SK-N-MC (cell line): ENCODE measurements at regions not wholly inside any gene's neighbourhood (a gene's known extent, or its start where the extent isn't known, plus 50 kb on each side); places are given as distances from the start of the nearest gene placed in this dataset.

Experiments
- DNase-seq: peaks from one replicate; pipeline ENCODE4 v3.0.0-alpha.2; 2011; ENCODE audit warnings: low read depth, low spot score
- H3K27ac ChIP-seq: fragments of 200-600 bp; sonication (generic); 2 replicates; pipeline ENCODE4 v1.5.1; 2016; ENCODE audit warnings: mixed run types
- H3K36me3 ChIP-seq: fragments of 200-600 bp; sonication (generic); 2 replicates; pipeline ENCODE4 v1.6.1; 2017; ENCODE audit warnings: antibody characterized with exemption, low read length, mixed read lengths; ENCODE audit not compliant: insufficient read depth
- H3K4me3 ChIP-seq: fragments of 200-600 bp; sonication (generic); 2 replicates; pipeline ENCODE4 v1.5.1; 2016
- H3K9ac ChIP-seq: fragments of 200-600 bp; sonication (generic); 2 replicates; pipeline ENCODE4 v1.8.0; 2017; ENCODE audit warnings: mixed run types, mixed read lengths; ENCODE audit not compliant: insufficient read length
- H3K9me3 ChIP-seq: fragments of 200-600 bp; sonication (generic); 2 replicates; pipeline ENCODE4 v1.6.1; 2017; ENCODE audit warnings: low read depth, mild to moderate bottlenecking, antibody characterized with exemption, low read length, moderate library complexity, mixed read lengths
- EZH2 ChIP-seq: fragments of 200-600 bp; sonication (generic); IDR thresholded peaks from one replicate; pipeline ENCODE4 v1.6.1; 2017; ENCODE audit warnings: antibody characterized with exemption
- FOXP2 ChIP-seq: optimal IDR thresholded peaks from 2 replicates; pipeline ENCODE3; 2011; ENCODE audit warnings: mild to moderate bottlenecking, moderate library complexity; ENCODE audit not compliant: insufficient read depth; ENCODE audit errors: extremely low read length, control extremely low read depth
- POLR2AphosphoS5 ChIP-seq: IDR thresholded peaks from 2 replicates; pipeline ENCODE4 v1.6.1; 2012; ENCODE audit warnings: mild to moderate bottlenecking, low read depth, low read length, borderline replicate concordance

- Histone ChIP-seq H3K9me3 (no peaks in the 10 kb centered on the region), H3K4me3 (no peak overlapping the region), H3K9ac (no peak overlapping the region), H3K27ac (no peak overlapping the region), H3K36me3 (no peaks in the 10 kb centered on the region)
- TF ChIP-seq FOXP2 (no peak), POLR2AphosphoS5 (no peak), EZH2 (no peak)
- no peak for DNase-seq
Measured at GRCh38 chr2:118222672-118223421, 134.6 kb downstream of the INSIG2 start.

- TF ChIP-seq POLR2AphosphoS5 (no peak), FOXP2 (no peak), EZH2 (no peak)
- H3K9me3 ChIP-seq, result no peaks in the 10 kb centered on the region
Measured at GRCh38 chr2:118222273-118222594, 134.0 kb downstream of the INSIG2 start.

GRCh38 chr2:118221536-118222272 is 133.4 kb downstream of the INSIG2 start:
- Histone ChIP-seq H3K9me3 (no peaks in the 10 kb centered on the region), H3K9ac (no peak overlapping the region), H3K36me3 (no peaks in the 10 kb centered on the region), H3K4me3 (no peak overlapping the region), H3K27ac (no peak overlapping the region)
- DNase-seq, result peak; percentile 35
- TF ChIP-seq EZH2, result no peak
- no peak for TF ChIP-seq POLR2AphosphoS5
- TF ChIP-seq FOXP2, result no peak

More at GRCh38 chr2:118222273-118222594, 134.0 kb downstream of the INSIG2 start:
- no peak overlapping the region for H3K4me3 ChIP-seq
- H3K36me3 ChIP-seq, result no peaks in the 10 kb centered on the region
- H3K27ac ChIP-seq, result no peak overlapping the region
- no peak for DNase-seq
- no peak overlapping the region for H3K9ac ChIP-seq

GRCh38 chr2:118219611-118220010 is 131.3 kb downstream of the INSIG2 start:
- TF ChIP-seq POLR2AphosphoS5 (no peak), EZH2 (no peak), FOXP2 (no peak)

GRCh38 chr2:118216224-118216623 is 128.0 kb downstream of the INSIG2 start:
- no peaks in the 10 kb centered on the region for H3K36me3 ChIP-seq
- no peak overlapping the region for H3K4me3 ChIP-seq
- H3K9ac ChIP-seq, result no peak overlapping the region
- no peak for TF ChIP-seq POLR2AphosphoS5
- no peak for DNase-seq
- H3K9me3 ChIP-seq, result no peaks in the 10 kb centered on the region
- no peak overlapping the region for H3K27ac ChIP-seq

More at GRCh38 chr2:118219611-118220010, 131.3 kb downstream of the INSIG2 start:
- Histone ChIP-seq H3K4me3 (no peak overlapping the region), H3K9me3 (no peaks in the 10 kb centered on the region), H3K36me3 (no peaks in the 10 kb centered on the region), H3K27ac (no peak overlapping the region), H3K9ac (no peak overlapping the region)
- DNase-seq, result no peak

GRCh38 chr2:118209727-118210126 is 121.5 kb downstream of the INSIG2 start:
- H3K36me3 ChIP-seq, result no peaks in the 10 kb centered on the region
- H3K4me3 ChIP-seq, result no peak overlapping the region
- no peak for TF ChIP-seq POLR2AphosphoS5
- TF ChIP-seq EZH2, result no peak
- TF ChIP-seq FOXP2, result no peak
- H3K9me3 ChIP-seq, result no peaks in the 10 kb centered on the region
- no peak overlapping the region for H3K27ac ChIP-seq
- no peak for DNase-seq
- H3K9ac ChIP-seq, result no peak overlapping the region

- Histone ChIP-seq H3K9ac (no peak overlapping the region), H3K4me3 (no peak overlapping the region), H3K36me3 (no peaks in the 10 kb centered on the region), H3K27ac (no peak overlapping the region), H3K9me3 (no peaks in the 10 kb centered on the region)
- no peak for DNase-seq
- no peak for TF ChIP-seq POLR2AphosphoS5
- no peak for TF ChIP-seq FOXP2
- TF ChIP-seq EZH2, result no peak
Measured at GRCh38 chr2:118207889-118208288, 119.6 kb downstream of the INSIG2 start.

- no peak overlapping the region for H3K9ac ChIP-seq
- TF ChIP-seq FOXP2 (no peak), POLR2AphosphoS5 (no peak), EZH2 (no peak)
- DNase-seq, result no peak
- H3K36me3 ChIP-seq, result no peaks in the 10 kb centered on the region
- no peaks in the 10 kb centered on the region for H3K9me3 ChIP-seq
- no peak overlapping the region for H3K27ac ChIP-seq
- H3K4me3 ChIP-seq, result no peak overlapping the region
Measured at GRCh38 chr2:118202707-118203303, 114.5 kb downstream of the INSIG2 start.

GRCh38 chr2:118198268-118198667 is 110.0 kb downstream of the INSIG2 start:
- Histone ChIP-seq H3K27ac (no peak overlapping the region), H3K36me3 (no peaks in the 10 kb centered on the region), H3K4me3 (no peak overlapping the region), H3K9me3 (no peaks in the 10 kb centered on the region), H3K9ac (no peak overlapping the region)
- TF ChIP-seq EZH2 (no peak), FOXP2 (no peak), POLR2AphosphoS5 (no peak)
- no peak for DNase-seq
